Omental fat pad (tissue), 3 donors: ENCODE measurements at regions not wholly inside any gene's neighbourhood (a gene's known extent, or its start where the extent isn't known, plus 50 kb on each side); places are given as distances from the start of the nearest gene placed in this dataset.

Experiments
- ATAC-seq: fragments of 150-250 bp; one replicate; pipeline ENCODE4 v1.9.1; 2016; ENCODE audit warnings: mild to moderate bottlenecking, moderate library complexity; ENCODE audit not compliant: low FRiP score
- DNase-seq: peaks from one replicate; pipeline ENCODE4 v3.0.0-alpha.2; 2019; ENCODE audit warnings: low spot score
- CTCF ChIP-seq, 3 donors: fragments of 450-650 bp; IDR thresholded peaks; one replicate each; pipeline ENCODE4 v1.5.1; 2016 to 2017; ENCODE audit warnings: antibody characterized with exemption in 3 of 3, mild to moderate bottlenecking in 3 of 3, moderate library complexity in 2 of 3

GRCh38 chr17:22506861-22507260 is 814.5 kb downstream of the KCNJ18 start:
- ATAC-seq, result no peak
- TF ChIP-seq CTCF (IDR thresholded peaks at IDR 0.05), result no peak
- no peak for DNase-seq

- DNase-seq, result no peak
- no peak for TF ChIP-seq CTCF (IDR thresholded peaks at IDR 0.05)
- no peak for ATAC-seq
Observed at GRCh38 chr17:22507823-22508222, 815.5 kb downstream of the KCNJ18 start.

- DNase-seq, result no peak
- ATAC-seq, result no peak
- no peak for TF ChIP-seq CTCF (IDR thresholded peaks at IDR 0.05)
Observed at GRCh38 chr17:22510504-22510903, 818.2 kb downstream of the KCNJ18 start.

- ATAC-seq (no peak), DNase-seq (no peak)
- no peak for TF ChIP-seq CTCF (IDR thresholded peaks at IDR 0.05)
Observed at GRCh38 chr17:22511431-22511830, 819.1 kb downstream of the KCNJ18 start.

- TF ChIP-seq CTCF (IDR thresholded peaks at IDR 0.05), result no peak
- DNase-seq, result no peak
- ATAC-seq, result no peak
Observed at GRCh38 chr17:22512057-22512456, 819.7 kb downstream of the KCNJ18 start.

GRCh38 chr17:22512506-22512905 is 820.2 kb downstream of the KCNJ18 start:
- DNase-seq (no peak), ATAC-seq (no peak)
- no peak for TF ChIP-seq CTCF (IDR thresholded peaks at IDR 0.05)

GRCh38 chr17:22512997-22513538 is 820.7 kb downstream of the KCNJ18 start:
- no peak for ATAC-seq

More at GRCh38 chr17:22512997-22513538, 820.7 kb downstream of the KCNJ18 start:
- TF ChIP-seq CTCF (IDR thresholded peaks at IDR 0.05), result no peak
- no peak for DNase-seq
